Lung microvascular endothelial cell (primary cell): ENCODE measurements at regions not wholly inside any gene's neighbourhood (a gene's known extent, or its start where the extent isn't known, plus 50 kb on each side); places are given as distances from the start of the nearest gene placed in this dataset.

ENCODE experiments used
- DNase-seq, 2 donors: peaks; one replicate each; pipeline versions ENCODE4 v3.0.0 to v3.0.0-alpha.2; 2010; ENCODE audit warnings: low read depth in 2 of 2

GRCh38 chr21:36628106-36628505 lies 70.8 kb upstream of the SIM2 start:
- no peak for DNase-seq

- DNase-seq, result no peak
These were observed 70.0 kb upstream of the SIM2 start for GRCh38 chr21:36628761-36629460.

- peak; percentile 49 to 67 for DNase-seq
These were observed 68.3 kb upstream of the SIM2 start for GRCh38 chr21:36630485-36631206.

DNA sequence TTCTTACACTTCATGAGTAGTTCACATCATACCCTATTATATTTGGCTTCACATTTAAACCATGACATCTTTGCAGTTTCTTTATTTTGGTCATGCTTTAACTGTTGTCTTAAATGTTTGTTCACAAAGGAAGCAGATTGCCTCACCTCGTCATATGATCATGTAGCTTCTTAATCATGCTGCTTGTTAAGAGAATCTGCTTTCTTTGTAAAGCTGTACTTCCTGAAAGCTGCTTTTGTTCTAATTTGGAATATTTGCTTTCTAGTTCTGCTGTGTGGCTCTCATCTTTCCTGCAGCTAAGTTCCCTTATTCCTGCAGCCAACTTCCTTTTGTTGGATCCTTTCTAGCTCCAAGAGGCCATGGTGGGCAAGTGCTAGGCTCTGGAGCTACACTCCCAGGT lies 62.9 kb upstream of the SIM2 start:
- no peak for DNase-seq

DNA sequence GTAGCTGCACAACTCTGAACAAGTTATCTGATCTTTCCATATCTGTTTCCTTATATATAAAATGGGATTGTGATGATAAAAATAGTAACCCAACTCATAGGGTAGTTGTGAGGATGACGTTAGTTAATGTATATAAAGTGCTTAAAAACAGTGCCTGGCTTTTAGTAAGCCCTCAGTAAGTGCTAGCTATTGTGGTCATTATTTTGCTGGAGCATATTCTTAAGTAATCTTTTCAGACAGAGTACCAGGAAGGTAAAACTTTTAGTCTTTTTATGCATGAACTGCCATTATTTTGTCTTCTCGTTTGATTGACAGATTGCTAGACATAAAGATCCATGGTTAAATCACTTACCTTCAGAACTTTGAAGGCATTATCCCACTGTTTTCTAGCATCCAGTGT lies 62.5 kb upstream of the SIM2 start:
- no peak for DNase-seq

- DNase-seq, result peak in 1 of 2 donors; percentile 7
These were observed 59.1 kb upstream of the SIM2 start for GRCh38 chr21:36639769-36640168.

GRCh38 chr21:36640174-36640720 lies 58.7 kb upstream of the SIM2 start:
- DNase-seq, result peak in 1 of 2 donors; percentile 14

DNA sequence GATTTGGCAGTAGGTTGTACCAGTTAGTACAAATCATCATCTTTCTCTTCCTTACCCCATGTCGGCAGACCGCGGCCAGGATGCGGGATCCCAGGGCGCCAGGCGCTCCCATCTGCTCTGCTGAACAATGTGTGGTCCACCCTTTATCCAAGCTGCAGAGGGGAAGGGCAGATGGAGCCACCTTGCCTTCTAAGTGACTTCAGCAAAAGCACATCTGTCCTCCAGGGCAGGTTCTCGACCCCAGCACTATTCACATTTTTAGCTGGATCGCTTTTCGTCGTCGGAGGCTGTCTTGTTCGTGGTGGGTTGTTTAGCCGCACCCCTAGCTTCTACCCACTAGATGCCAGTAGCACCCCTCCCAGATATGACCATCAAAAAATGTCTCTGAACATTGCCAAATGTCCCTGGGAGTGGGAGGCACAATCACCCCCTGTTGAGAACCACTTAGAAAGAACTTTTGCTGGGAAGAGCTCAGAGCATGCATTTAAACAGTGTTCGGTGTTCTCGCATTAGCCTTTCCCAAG lies 58.1 kb upstream of the SIM2 start:
- DNase-seq, result no peak

DNA sequence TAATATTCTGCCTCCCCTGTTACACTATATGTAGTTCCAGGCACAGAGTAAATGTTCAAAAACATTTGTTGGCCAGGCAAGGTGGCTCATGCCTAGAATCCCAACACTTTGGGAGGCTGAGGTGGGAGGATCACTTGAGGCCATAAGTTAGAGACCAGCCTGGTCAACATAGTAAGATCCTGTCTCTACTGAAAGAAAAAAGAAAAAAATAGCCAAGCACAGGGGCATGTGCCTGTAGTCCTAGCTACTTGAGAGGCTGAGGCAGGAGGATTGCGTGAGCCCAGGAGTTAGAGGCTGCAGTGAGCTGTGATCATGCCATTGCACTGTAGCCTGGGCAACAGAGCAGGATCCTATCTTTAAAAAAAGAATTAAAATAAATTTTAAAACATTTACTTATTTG lies 57.6 kb upstream of the SIM2 start:
- no peak for DNase-seq

DNA sequence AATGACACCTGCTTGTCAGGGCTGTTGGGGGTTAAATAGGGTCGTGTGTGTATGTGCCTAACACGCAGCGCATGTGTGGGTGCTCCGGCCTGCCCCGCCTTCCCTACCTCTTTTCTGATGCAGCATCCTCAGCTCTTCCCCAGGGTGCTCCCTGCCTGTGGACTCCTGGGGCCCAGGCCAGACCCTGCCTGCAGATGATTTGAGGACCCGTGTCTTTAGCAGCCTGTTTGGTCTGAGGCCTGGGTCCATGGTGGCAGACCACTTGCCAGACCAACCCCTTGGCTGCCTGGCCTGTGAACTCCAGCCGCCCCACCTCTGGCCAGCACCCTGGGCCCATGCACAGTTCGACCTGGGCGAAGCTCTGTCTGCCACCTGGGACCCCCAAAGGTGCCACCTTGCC lies 57.0 kb upstream of the SIM2 start:
- no peak for DNase-seq

GRCh38 chr21:36642777-36643176 lies 56.1 kb upstream of the SIM2 start:
- DNase-seq, result no peak

GRCh38 chr21:36643374-36644250 lies 55.3 kb upstream of the SIM2 start:
- peak in 1 of 2 donors; percentile 22 for DNase-seq

- no peak for DNase-seq
These were observed 52.9 kb upstream of the SIM2 start for GRCh38 chr21:36646011-36646410.

- no peak for DNase-seq
These were observed 52.3 kb upstream of the SIM2 start for GRCh38 chr21:36646645-36647044.

DNA sequence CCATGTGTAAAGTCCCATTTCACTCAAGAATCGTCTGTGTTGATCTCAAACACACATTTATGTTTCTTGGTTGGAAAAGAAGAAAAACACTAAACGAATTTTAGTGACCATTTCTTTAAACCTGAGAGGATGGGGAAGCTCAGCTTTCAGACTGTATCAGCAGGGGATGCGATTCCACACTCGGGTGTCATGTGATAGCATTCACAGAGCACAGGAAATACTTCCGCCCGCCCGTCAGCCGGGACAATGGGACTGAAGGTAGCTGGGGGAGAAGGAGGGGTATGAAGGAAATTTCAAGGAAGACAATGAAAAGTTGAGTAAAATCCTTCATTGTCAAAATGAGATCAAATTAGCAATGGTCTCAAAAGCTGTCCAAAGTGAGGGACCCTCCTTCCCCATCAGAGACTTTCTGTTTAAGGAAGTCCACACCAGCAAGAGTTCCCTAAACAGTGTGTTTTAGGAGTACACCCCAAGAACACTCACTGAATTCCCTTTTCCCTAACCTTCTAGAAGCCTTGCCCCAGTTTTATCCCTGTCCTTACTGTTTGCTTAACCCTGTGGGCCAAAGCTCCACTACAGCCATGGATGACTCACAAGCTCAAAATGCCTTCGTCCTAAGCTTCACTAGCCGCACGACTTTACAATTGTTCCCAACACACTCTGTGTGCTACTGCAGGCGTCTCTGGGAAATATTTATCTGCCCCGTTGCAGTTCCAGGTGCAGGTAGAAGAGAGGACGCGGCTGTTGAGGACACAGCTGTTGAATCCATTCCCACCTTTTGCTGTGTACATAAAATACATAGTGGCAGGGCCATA lies 51.4 kb upstream of the SIM2 start:
- DNase-seq, result peak; percentile 24 to 74
